ENCODE measurements at regions not wholly inside any gene's neighbourhood (a gene's known extent, or its start where the extent isn't known, plus 50 kb on each side); places are given as distances from the start of the nearest gene placed in this dataset.

DNA sequence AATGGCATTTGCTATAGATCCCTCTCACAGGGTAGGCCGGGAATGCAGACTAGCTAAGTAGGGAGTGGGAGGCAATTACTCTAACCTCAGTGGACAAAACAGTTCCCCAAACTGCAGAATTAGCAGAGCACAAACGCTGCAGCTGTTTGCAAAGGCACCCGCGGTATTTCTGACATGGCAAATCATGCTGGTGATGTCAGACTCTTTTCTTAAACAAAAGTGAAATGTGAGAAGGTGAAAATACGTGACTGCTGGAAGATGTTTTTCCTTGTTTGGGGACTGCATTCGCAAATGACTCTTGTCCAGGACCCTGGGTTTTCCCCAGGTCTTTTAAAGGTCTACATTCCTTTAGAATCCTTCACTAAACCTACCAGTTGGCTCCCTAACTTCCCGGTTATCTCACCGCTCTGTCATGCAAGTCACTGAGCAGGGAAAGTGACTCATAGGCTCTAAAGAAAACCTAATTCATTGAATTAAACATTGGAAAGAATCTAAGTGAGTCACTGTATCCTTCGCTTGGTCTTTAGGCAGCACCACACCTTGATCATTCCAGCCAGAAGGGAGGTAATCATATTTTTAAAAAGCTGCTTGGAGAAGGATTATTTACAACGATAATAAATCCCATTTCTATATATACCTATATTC, 91.5 kb upstream of the DNAH5 start:
- TF ChIP-seq, protein P1, sequence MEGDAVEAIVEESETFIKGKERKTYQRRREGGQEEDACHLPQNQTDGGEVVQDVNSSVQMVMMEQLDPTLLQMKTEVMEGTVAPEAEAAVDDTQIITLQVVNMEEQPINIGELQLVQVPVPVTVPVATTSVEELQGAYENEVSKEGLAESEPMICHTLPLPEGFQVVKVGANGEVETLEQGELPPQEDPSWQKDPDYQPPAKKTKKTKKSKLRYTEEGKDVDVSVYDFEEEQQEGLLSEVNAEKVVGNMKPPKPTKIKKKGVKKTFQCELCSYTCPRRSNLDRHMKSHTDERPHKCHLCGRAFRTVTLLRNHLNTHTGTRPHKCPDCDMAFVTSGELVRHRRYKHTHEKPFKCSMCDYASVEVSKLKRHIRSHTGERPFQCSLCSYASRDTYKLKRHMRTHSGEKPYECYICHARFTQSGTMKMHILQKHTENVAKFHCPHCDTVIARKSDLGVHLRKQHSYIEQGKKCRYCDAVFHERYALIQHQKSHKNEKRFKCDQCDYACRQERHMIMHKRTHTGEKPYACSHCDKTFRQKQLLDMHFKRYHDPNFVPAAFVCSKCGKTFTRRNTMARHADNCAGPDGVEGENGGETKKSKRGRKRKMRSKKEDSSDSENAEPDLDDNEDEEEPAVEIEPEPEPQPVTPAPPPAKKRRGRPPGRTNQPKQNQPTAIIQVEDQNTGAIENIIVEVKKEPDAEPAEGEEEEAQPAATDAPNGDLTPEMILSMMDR (IDR thresholded peaks at IDR 0.05): no peak
- FAIRE-seq (no peak), DNase-seq (peak in 3 of 6 donors; percentile 45 to 57 (median 46)), ATAC-seq (peak; percentile 85 to 93 (median 88))
- Histone ChIP-seq H3K4me3 (no peak overlapping the region), H3K27ac (peak overlapping the region; percentile 49 to 81 (median 68)), H3K36me3 (no peaks in the 10 kb centered on the region), H3K4me1 (peaks cover 0 to 14% (median 0%) of the 10 kb centered on the region in 3 donors), H3K9me3 (no peaks in the 10 kb centered on the region), H3K27me3 (no peaks in the 10 kb centered on the region)
- intact Hi-C loops (cut with DNase I): no loop called here
- WGBS, 2 donors: 11 to 12% methylated on average over 10 of the region's 10 CpGs

DNA sequence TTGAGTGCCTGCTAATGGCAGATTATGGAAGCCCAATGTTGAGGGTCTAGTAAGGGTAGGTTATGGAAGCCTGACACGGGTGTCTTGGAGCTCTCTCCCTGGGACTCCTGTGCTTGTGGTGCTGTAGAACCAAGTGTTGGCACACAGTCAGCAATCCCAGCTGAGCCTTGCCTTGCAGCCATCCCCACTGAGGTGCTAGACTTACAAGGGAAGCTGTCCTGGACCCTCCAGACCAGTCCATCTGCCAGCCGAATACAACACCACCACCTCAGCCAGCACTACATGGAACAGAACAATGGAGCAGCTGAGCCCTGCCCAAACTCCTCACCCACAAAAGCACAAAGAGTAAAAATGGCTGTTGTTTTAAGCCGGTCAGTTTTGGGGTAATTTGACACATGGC, 90.5 kb upstream of the DNAH5 start:
- Histone ChIP-seq H3K9me3 (no peaks in the 10 kb centered on the region), H3K36me3 (no peaks in the 10 kb centered on the region), H3K4me3 (no peak overlapping the region), H3K27me3 (no peaks in the 10 kb centered on the region), H3K27ac (peak overlapping the region in 2 of 4 donors; percentile 26 to 32), H3K4me1 (peaks cover 0 to 14% (median 0%) of the 10 kb centered on the region in 3 donors)
- intact Hi-C loops (cut with DNase I): no loop called here
- no peak for DNase-seq
- ATAC-seq: no peak
- TF ChIP-seq, protein P1 (IDR thresholded peaks at IDR 0.05): no peak
- 58 to 73% methylated on average over 3 of the region's 3 CpGs for WGBS, 2 donors
- no peak for FAIRE-seq

DNA sequence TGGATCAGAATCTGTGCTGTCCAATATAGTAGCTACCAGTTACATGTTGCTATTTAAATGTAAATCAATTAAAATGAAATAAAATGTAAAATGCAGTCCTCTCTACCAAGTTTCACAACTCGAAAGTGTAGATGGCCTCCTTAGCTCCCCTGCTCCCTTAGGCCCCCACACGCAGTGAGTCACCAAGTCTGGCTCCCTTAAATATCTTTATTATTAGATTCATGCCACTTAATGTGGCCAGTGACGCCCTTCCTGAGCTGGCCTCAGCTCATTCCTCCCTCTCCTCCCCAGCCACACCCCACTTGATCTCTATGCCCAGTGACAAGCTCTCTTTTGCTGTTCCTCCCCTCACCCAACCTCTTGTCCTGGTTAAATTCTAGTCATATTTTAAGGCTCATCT, 88.4 kb upstream of the DNAH5 start:
- no peak for ATAC-seq
- TF ChIP-seq, protein P1 (IDR thresholded peaks at IDR 0.05): no peak
- H3K4me1 ChIP-seq: peaks cover 0 to 14% (median 0%) of the 10 kb centered on the region in 3 donors

DNA sequence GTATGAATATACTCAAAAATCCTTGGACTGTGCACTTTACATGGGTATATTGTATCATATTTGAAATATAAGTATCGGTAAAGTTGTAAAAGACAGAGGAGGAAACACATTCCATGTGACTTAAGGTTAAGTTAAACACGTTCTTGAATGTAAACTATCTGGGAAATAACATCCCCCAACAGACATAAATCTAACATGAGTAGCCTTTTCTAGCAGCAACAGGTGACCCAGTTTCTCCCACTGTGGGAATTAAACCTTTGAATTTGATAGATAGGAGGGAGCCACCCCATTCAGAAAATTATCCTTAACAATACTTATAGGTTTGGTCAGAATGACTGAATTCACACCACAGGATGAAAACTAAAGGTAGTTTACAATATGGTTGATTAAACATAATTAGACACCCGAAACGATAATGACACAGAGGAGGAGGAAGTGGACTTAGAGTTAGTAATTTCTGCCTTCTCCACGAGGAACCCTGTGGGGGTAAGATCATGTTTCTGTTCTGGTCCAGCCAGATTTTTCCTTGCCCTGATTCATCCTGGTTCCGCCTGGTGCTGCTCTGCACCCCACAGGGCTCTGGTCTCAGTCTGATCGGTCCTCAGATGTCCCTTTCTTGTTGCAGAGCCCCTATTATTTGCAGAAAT, 84.6 kb upstream of the DNAH5 start:
- ATAC-seq: no peak
- DNase-seq: no peak
- 57 to 60% methylated on average over 7 of the region's 7 CpGs for WGBS, 2 donors
- H3K4me3 ChIP-seq: no peak overlapping the region
- H3K4me1 ChIP-seq: peaks cover 0 to 8% (median 0%) of the 10 kb centered on the region in 3 donors
- H3K27ac ChIP-seq: no peak overlapping the region
- intact Hi-C loops (cut with DNase I): no loop called here
- no peaks in the 10 kb centered on the region for H3K27me3 ChIP-seq
- no peak for FAIRE-seq
- no peaks in the 10 kb centered on the region for H3K36me3 ChIP-seq
- H3K9me3 ChIP-seq: no peaks in the 10 kb centered on the region
- TF ChIP-seq, protein P1 (IDR thresholded peaks at IDR 0.05): no peak

More for the DNA sequence above, 88.4 kb upstream of the DNAH5 start:
- 51 to 69% methylated on average over 3 of the region's 3 CpGs for WGBS, 2 donors
- no peaks in the 10 kb centered on the region for H3K9me3 ChIP-seq
- H3K4me3 ChIP-seq: no peak overlapping the region
- no peaks in the 10 kb centered on the region for H3K27me3 ChIP-seq
- DNase-seq: no peak
- intact Hi-C loops (cut with DNase I): no loop called here
- H3K27ac ChIP-seq: no peak overlapping the region
- no peak for FAIRE-seq
- H3K36me3 ChIP-seq: no peaks in the 10 kb centered on the region

DNA sequence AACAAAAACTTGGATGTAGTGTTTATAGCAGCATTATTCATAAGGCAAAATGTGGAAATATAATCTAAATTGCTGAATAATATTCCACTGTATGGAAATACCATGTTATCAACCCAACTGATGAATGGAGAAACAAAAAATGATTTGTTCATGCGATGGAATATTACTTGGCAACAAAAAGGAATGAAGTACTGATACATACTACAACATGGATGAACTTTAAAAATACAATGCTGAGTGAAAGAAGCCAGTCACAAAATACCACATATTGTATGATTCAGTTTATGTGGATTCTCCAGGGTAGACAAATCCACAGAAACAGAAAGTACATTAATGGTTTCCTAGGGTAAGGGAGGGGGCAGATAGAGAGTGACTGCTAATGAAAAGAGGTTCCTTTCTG, 83.7 kb upstream of the DNAH5 start:
- TF ChIP-seq, protein P1 (IDR thresholded peaks at IDR 0.05): no peak
- WGBS, 2 donors: 94 to 96% methylated on average over 1 of the region's 1 CpG
- Histone ChIP-seq H3K9me3 (no peaks in the 10 kb centered on the region), H3K36me3 (no peaks in the 10 kb centered on the region), H3K27ac (no peak overlapping the region), H3K4me1 (peaks cover 0 to 8% (median 0%) of the 10 kb centered on the region in 3 donors), H3K4me3 (no peak overlapping the region), H3K27me3 (no peaks in the 10 kb centered on the region)
- no peak for FAIRE-seq
- no peak for DNase-seq
- no peak for ATAC-seq
- intact Hi-C loops (cut with DNase I): no loop called here
